GM12878 (cell line): ENCODE measurements at regions not wholly inside any gene's neighbourhood (a gene's known extent, or its start where the extent isn't known, plus 50 kb on each side); places are given as distances from the start of the nearest gene placed in this dataset.

Experiments
- ATAC-seq: fragments of 200-7000 bp; cut with Tn5 transposase; 3 replicates; pipeline ENCODE4 v1.9.1; 2020; ENCODE audit warnings: mild to moderate bottlenecking, moderate library complexity
- BruUV-seq: library from RNA; stranded (reverse); fragments of 400-500 nt; replicated peaks from 2 replicates; lab custom pipeline; 2021; lab: Mats Ljungman, UMichigan
- CTCF ChIA-PET: fragments of 300-600 bp; sonication (Branson Sonifier 250); formaldehyde crosslinking; extraction: SDS; loops from one replicate; lab custom pipeline; 2021; ENCODE audit warnings: inconsistent platforms; lab: Yijun Ruan, JAX
- POLR2A ChIA-PET: fragments of 350-600 bp; formaldehyde crosslinking; extraction: SDS; loops from one replicate; lab custom pipeline; 2021; ENCODE audit warnings: inconsistent platforms; lab: Charles Lee
- RAD21 ChIA-PET: fragments of 300-600 bp; sonication (Branson Sonifier 250); formaldehyde crosslinking; loops from one replicate; lab custom pipeline; 2023; ENCODE audit warnings: antibody characterized with exemption; ENCODE audit not compliant: unreplicated experiment; lab: Charles Lee
- SMC1A ChIA-PET: fragments of 300-600 bp; sonication (Branson Sonifier 250); formaldehyde crosslinking; loops from one replicate; lab custom pipeline; 2023; ENCODE audit not compliant: unreplicated experiment, uncharacterized antibody; lab: Charles Lee
- DNase-seq: peaks from one replicate; pipeline ENCODE4 v3.0.0-alpha.2; 2011; ENCODE audit warnings: low read depth, low spot score
- FAIRE-seq: peaks from 3 replicates; lab custom pipeline; 2011; peaks lifted over from hg19 to GRCh38; lab: Jason Lieb, UNC
- H2AFZ ChIP-seq: 2 replicates; pipeline ENCODE4 v1.6.0; 2011; ENCODE audit warnings: low read depth, low read length, control low read depth; ENCODE audit not compliant: control insufficient read depth
- H3K27ac ChIP-seq: 2 replicates; pipeline ENCODE4 v1.5.1; 2011; ENCODE audit warnings: control low read depth; ENCODE audit not compliant: control insufficient read depth, insufficient read depth
- H3K27me3 ChIP-seq, 2 experiments: replicated peaks in 1 of 2; 2 replicates each; pipeline versions ENCODE4 v1.6.0 to v1.6.1; 2011; ENCODE audit warnings: low read length in 1 of 2; ENCODE audit not compliant: control insufficient read depth in 2 of 2, insufficient read depth in 2 of 2
- H3K36me3 ChIP-seq, 2 experiments: 2 replicates each; pipeline ENCODE4 v1.5.1; 2011; ENCODE audit warnings: low read length in 1 of 2; ENCODE audit not compliant: control insufficient read depth in 2 of 2, insufficient read depth in 2 of 2
- H3K4me1 ChIP-seq: 2 replicates; pipeline ENCODE4 v1.6.1; 2011; ENCODE audit warnings: mild to moderate bottlenecking, low read length, moderate library complexity, mixed read lengths; ENCODE audit not compliant: control insufficient read depth, insufficient read depth
- H3K4me2 ChIP-seq: 2 replicates; pipeline ENCODE4 v1.6.0; 2011; ENCODE audit warnings: control low read depth; ENCODE audit not compliant: control insufficient read depth, insufficient read depth
- H3K4me3 ChIP-seq: fragments of 200-600 bp; sonication (generic); 2 replicates; pipeline ENCODE4 v1.5.1; 2016
- H3K79me2 ChIP-seq: 2 replicates; pipeline ENCODE4 v1.6.0; 2011; ENCODE audit warnings: low read length; ENCODE audit not compliant: control insufficient read depth, insufficient read depth
- H3K9ac ChIP-seq: 2 replicates; pipeline ENCODE4 v1.8.0; 2011; ENCODE audit warnings: low read length, control low read depth, mixed read lengths; ENCODE audit not compliant: control insufficient read depth, insufficient read depth
- H3K9me3 ChIP-seq: replicated peaks from 3 replicates; pipeline ENCODE4 v1.5.1; 2011; ENCODE audit warnings: mild to moderate bottlenecking, low read length; ENCODE audit not compliant: control insufficient read depth, insufficient read depth
- H4K20me1 ChIP-seq: 2 replicates; pipeline ENCODE4 v1.6.0; 2011; ENCODE audit not compliant: control insufficient read depth, insufficient read depth
- ATF7 ChIP-seq: fragments of 450-650 bp; IDR thresholded peaks from 2 replicates; pipeline ENCODE4 v1.6.1; 2016; ENCODE audit warnings: low read depth, mild to moderate bottlenecking
- BHLHE40 ChIP-seq, 2 experiments: fragments of 450-650 bp in 1 of 2; IDR thresholded peaks; 2 replicates each; pipeline ENCODE4 v1.6.1; 2011 to 2017; ENCODE audit warnings: low read depth in 2 of 2, borderline replicate concordance in 1 of 2, improper control_type of control experiment in 1 of 2, low read length in 1 of 2, mild to moderate bottlenecking in 1 of 2
- CREB1 ChIP-seq: IDR thresholded peaks from 2 replicates; pipeline ENCODE4 v1.6.1; 2012; ENCODE audit warnings: low read depth, mild to moderate bottlenecking, inconsistent platforms
- CTCF ChIP-seq, 3 experiments: IDR thresholded peaks in 2 of 3; conservative IDR thresholded peaks in 1 of 3; 2 replicates each; pipeline ENCODE4 v1.5.1; 2011; ENCODE audit warnings: low read depth in 3 of 3, low read length in 3 of 3, mild to moderate bottlenecking in 3 of 3, control low read depth in 2 of 3, moderate library complexity in 2 of 3, inconsistent platforms in 1 of 3, mixed read lengths in 1 of 3; ENCODE audit not compliant: control insufficient read depth in 2 of 3, insufficient read depth in 1 of 3; ENCODE audit errors: extremely low read depth in 1 of 3
- RELA ChIP-seq: fragments of 450-650 bp; IDR thresholded peaks from 2 replicates; pipeline ENCODE4 v1.8.0; 2014; ENCODE audit warnings: borderline replicate concordance; ENCODE audit not compliant: partially characterized antibody
- SKIL ChIP-seq: fragments of 450-650 bp; IDR thresholded peaks from 2 replicates; pipeline ENCODE4 v1.6.1; 2017; ENCODE audit warnings: mild to moderate bottlenecking, low read depth, inconsistent platforms; ENCODE audit not compliant: poor library complexity, severe bottlenecking
- SPI1 ChIP-seq: IDR thresholded peaks from 2 replicates; pipeline ENCODE4 v1.6.1; 2011; ENCODE audit warnings: low read depth, mild to moderate bottlenecking, low read length, moderate library complexity, borderline replicate concordance; ENCODE audit not compliant: insufficient read depth
- WGBS: methylation state at CpG from one replicate; pipeline ENCODE4 v1.1.6; 2016; ENCODE audit warnings: low lambda C conversion rate; ENCODE audit not compliant: insufficient replicate concordance, insufficient coverage; ENCODE audit errors: missing lambda C conversion rate; 5-methylcytosine and 5-hydroxymethylcytosine counted together
- in situ Hi-C: fragments of 300-500 bp; cut with MboI; formaldehyde crosslinking; loops from 9 replicates; pipeline ENCODE4 v1.14.3; 2018; ENCODE audit warnings: mixed read lengths
- intact Hi-C: fragments of 100-400 bp; cut with micrococcal nuclease; formaldehyde crosslinking; loops from one replicate; pipeline ENCODE4 v1.14.2; 2022; ENCODE audit not compliant: unreplicated experiment

GRCh38 chr1:69172003-69173000 lies 395.4 kb upstream of the LRRC7 start:
- H4K20me1 ChIP-seq = no peaks in the 10 kb centered on the region
- H3K4me1 ChIP-seq = no peaks in the 10 kb centered on the region
- 14% methylated on average over 7 of the region's 7 CpGs for WGBS
- ChIA-PET POLR2A (no interaction called here), CTCF (interaction anchor here (0.6 kb wide), 1 partner anchor 1334 kb away, joined by 3 read pairs; no protein-coding TSS in a partner anchor), SMC1A (no interaction called here), RAD21 (no interaction called here)
- no TSS peak for BruUV-seq
- in situ Hi-C loops (no loop called here), intact Hi-C loops (loop anchor here (10.0 kb wide), 1 partner anchor 562 kb away; no protein-coding TSS in a partner anchor)
- H3K79me2 ChIP-seq = no peaks in the 10 kb centered on the region
- no peak overlapping the region for H3K9ac ChIP-seq
- no peak overlapping the region for H3K27ac ChIP-seq
- DNase-seq (no peak), ATAC-seq (peak; percentile 61), FAIRE-seq (no peak)
- H3K9me3 ChIP-seq = no peaks in the 10 kb centered on the region; the same call in 2 of the 3 replicates
- no peaks in the 10 kb centered on the region for H3K27me3 ChIP-seq
- H3K4me3 ChIP-seq = no peak overlapping the region
- H3K4me2 ChIP-seq = no peak overlapping the region
- no peaks in the 10 kb centered on the region for H3K36me3 ChIP-seq
- TF ChIP-seq RELA = no peak
- TF ChIP-seq BHLHE40 (IDR thresholded peaks at IDR 0.05; ENCODE audit: borderline replicate concordance in 1 of 2, low read depth in 2 of 2, low read length in 1 of 2) = peak in 1 of 2 experiments; percentile 61; a peak in 2 of 4 replicates
- peak; percentile 58; the same call in 1 of the 2 replicates for TF ChIP-seq SPI1
- no peak for TF ChIP-seq CREB1
- TF ChIP-seq ATF7 = peak; percentile 23; the same call in 1 of the 2 replicates
- no peak overlapping the region; the same call in 1 of the 2 replicates for H2AFZ ChIP-seq

GRCh38 chr1:69175053-69175452 lies 392.7 kb upstream of the LRRC7 start:
- BruUV-seq = no TSS peak
- CTCF ChIA-PET = interaction anchor here (1.0 kb wide), 1 partner anchor 17 kb away, joined by 4 read pairs; no protein-coding TSS in a partner anchor
- RAD21 ChIA-PET = no interaction called here
- H3K4me2 ChIP-seq = no peak overlapping the region
- no peaks in the 10 kb centered on the region; the same call in 2 of the 3 replicates for H3K9me3 ChIP-seq
- intact Hi-C loops (loop anchor here (10.0 kb wide), 1 partner anchor 560 kb away; no protein-coding TSS in a partner anchor), in situ Hi-C loops (no loop called here)
- ATAC-seq (no peak; the same call in 2 of the 3 replicates), DNase-seq (no peak), FAIRE-seq (no peak)
- H3K27ac ChIP-seq = no peak overlapping the region
- TF ChIP-seq SKIL = no peak
- 0 out of 6 replicates have a peak, but pooled peaks of 1 of the 3 experiments have one; percentile 3 for TF ChIP-seq CTCF (IDR thresholded peaks at IDR 0.05 in 2 of 3, conservative IDR thresholded peaks at IDR 0.05 in 1 of 3; ENCODE audit: control insufficient read depth in 2 of 3, extremely low read depth in 1 of 3, insufficient read depth in 1 of 3, low read depth in 3 of 3, low read length in 3 of 3)
- H3K79me2 ChIP-seq = no peaks in the 10 kb centered on the region
- SMC1A ChIA-PET = interaction anchor here (0.7 to 1.3 kb wide), 3 partner anchors 9 to 934 kb away, joined by 3 to 4 read pairs (median 3); no protein-coding TSS in a partner anchor
- no peak overlapping the region for H3K9ac ChIP-seq
- no peak overlapping the region for H2AFZ ChIP-seq
- H3K36me3 ChIP-seq = no peaks in the 10 kb centered on the region
- H4K20me1 ChIP-seq = no peaks in the 10 kb centered on the region
- no peak overlapping the region for H3K4me3 ChIP-seq
- no peaks in the 10 kb centered on the region for H3K4me1 ChIP-seq
- H3K27me3 ChIP-seq = no peaks in the 10 kb centered on the region
- POLR2A ChIA-PET = no interaction called here
